H1 (cell line): ENCODE measurements at regions not wholly inside any gene's neighbourhood (a gene's known extent, or its start where the extent isn't known, plus 50 kb on each side); places are given as distances from the start of the nearest gene placed in this dataset.

Experiments
- CTCF ChIA-PET: fragments of 300-600 bp; sonication (Branson Sonifier 250); formaldehyde crosslinking; loops from one replicate; lab custom pipeline; 2021; ENCODE audit not compliant: partially characterized antibody; lab: Charles Lee
- POLR2A ChIA-PET: fragments of 300-600 bp; sonication (Branson Sonifier 250); formaldehyde crosslinking; loops from one replicate; lab custom pipeline; 2021; ENCODE audit warnings: inconsistent platforms; ENCODE audit not compliant: partially characterized antibody; lab: Charles Lee
- DNase-seq, 2 experiments: peaks; one replicate each; pipeline versions ENCODE4 v3.0.0 to v3.0.0-alpha.2; 2010 to 2022; ENCODE audit warnings: low spot score in 2 of 2, low read depth in 1 of 2, mixed read lengths in 1 of 2
- FAIRE-seq: peaks from 2 replicates; lab custom pipeline; 2011; peaks lifted over from hg19 to GRCh38; lab: Jason Lieb, UNC
- H2AFZ ChIP-seq: 2 replicates; pipeline ENCODE4 v1.8.1; 2012; ENCODE audit warnings: low read length, inconsistent platforms
- H2AK5ac ChIP-seq: 2 replicates; pipeline ENCODE4 v1.6.1; 2013; ENCODE audit warnings: low read depth, low read length
- H2BK120ac ChIP-seq: replicated peaks from 2 replicates; pipeline ENCODE3; 2013; ENCODE audit warnings: low read depth, low read length, inconsistent platforms
- H2BK12ac ChIP-seq: 2 replicates; pipeline ENCODE4 v1.6.1; 2013; ENCODE audit warnings: low read depth, low read length
- H2BK15ac ChIP-seq: 2 replicates; pipeline ENCODE4 v1.6.1; 2013; ENCODE audit warnings: low read length
- H2BK20ac ChIP-seq: 2 replicates; pipeline ENCODE4 v1.6.1; 2013; ENCODE audit warnings: low read length
- H2BK5ac ChIP-seq: 2 replicates; pipeline ENCODE4 v1.6.1; 2013; ENCODE audit warnings: low read depth, low read length
- H3K14ac ChIP-seq: 2 replicates; pipeline ENCODE4 v1.6.1; 2013; ENCODE audit warnings: inconsistent platforms; ENCODE audit not compliant: insufficient read length
- H3K18ac ChIP-seq: 2 replicates; pipeline ENCODE4 v1.6.1; 2013; ENCODE audit warnings: low read length; ENCODE audit errors: extremely low read depth
- H3K23ac ChIP-seq: 2 replicates; pipeline ENCODE4 v1.6.1; 2013; ENCODE audit warnings: inconsistent platforms; ENCODE audit not compliant: insufficient read length
- H3K23me2 ChIP-seq: 2 replicates; pipeline ENCODE4 v1.6.1; 2013; ENCODE audit warnings: low read depth, low read length
- H3K27ac ChIP-seq: 2 replicates; pipeline ENCODE4 v1.6.1; 2011; ENCODE audit warnings: low read depth, low read length, inconsistent platforms
- H3K27me3 ChIP-seq, 4 experiments: replicated peaks in 1 of 4; 1 replicate in 1 of 4; 2 replicates in 3 of 4; pipeline versions ENCODE4 v1.6.1 to v1.8.1; 2011 to 2013; ENCODE audit warnings: low read length in 3 of 4, mild to moderate bottlenecking in 3 of 4, inconsistent platforms in 2 of 4, mixed read lengths in 2 of 4, moderate library complexity in 1 of 4; ENCODE audit not compliant: control insufficient read depth in 3 of 4, insufficient read depth in 3 of 4; ENCODE audit errors: extremely low read depth in 1 of 4
- H3K36me3 ChIP-seq, 4 experiments: 2 replicates each; pipeline versions ENCODE4 v1.6.1 to v1.8.1; 2011 to 2013; ENCODE audit warnings: mild to moderate bottlenecking in 4 of 4, low read length in 3 of 4, moderate library complexity in 2 of 4, control low read depth in 1 of 4, inconsistent platforms in 1 of 4; ENCODE audit not compliant: insufficient read depth in 4 of 4, control insufficient read depth in 2 of 4
- H3K4ac ChIP-seq: replicated peaks from 2 replicates; pipeline ENCODE3; 2013; ENCODE audit warnings: low read length, low read depth, mixed read lengths, inconsistent platforms; ENCODE audit not compliant: insufficient read length
- H3K4me1 ChIP-seq, 4 experiments: replicated peaks in 1 of 4; 1 replicate in 1 of 4; 2 replicates in 3 of 4; pipeline versions ENCODE4 v1.6.1 to v1.8.1; 2011 to 2013; ENCODE audit warnings: low read length in 3 of 4, inconsistent platforms in 2 of 4, mixed read lengths in 1 of 4; ENCODE audit not compliant: insufficient read depth in 4 of 4, control insufficient read depth in 3 of 4
- H3K4me2 ChIP-seq, 2 experiments: 2 replicates each; pipeline versions ENCODE4 v1.6.1 to v1.8.1; 2011 to 2013; ENCODE audit warnings: low read depth in 2 of 2, low read length in 2 of 2, control low read depth in 1 of 2, inconsistent platforms in 1 of 2, mild to moderate bottlenecking in 1 of 2; ENCODE audit not compliant: insufficient read depth in 1 of 2
- H3K4me3 ChIP-seq, 4 experiments: fragments of 200-600, 300-600 bp in 1 of 4; sonication (generic), shearing (Covaris generic), sonication (Bioruptor Twin) in 1 of 4; 2 replicates each; pipeline versions ENCODE4 v1.5.1 to v1.8.1; 2011 to 2016; ENCODE audit warnings: low read length in 4 of 4, low read depth in 3 of 4, control low read depth in 2 of 4, inconsistent platforms in 2 of 4, mild to moderate bottlenecking in 2 of 4, mixed read lengths in 1 of 4, moderate library complexity in 1 of 4; ENCODE audit not compliant: insufficient read depth in 2 of 4; ENCODE audit errors: extremely low read depth in 1 of 4
- H3K56ac ChIP-seq: replicated peaks from 2 replicates; pipeline ENCODE3; 2013; ENCODE audit warnings: low read depth, mild to moderate bottlenecking, mixed read lengths, low read length, inconsistent platforms; ENCODE audit not compliant: insufficient read length
- H3K79me1 ChIP-seq: 2 replicates; pipeline ENCODE4 v1.6.1; 2013; ENCODE audit warnings: low read depth, low read length, control low read depth
- H3K79me2 ChIP-seq, 2 experiments: 2 replicates each; pipeline versions ENCODE4 v1.6.1 to v1.8.1; 2012 to 2013; ENCODE audit warnings: low read length in 2 of 2, mild to moderate bottlenecking in 2 of 2, inconsistent platforms in 1 of 2; ENCODE audit not compliant: insufficient read depth in 2 of 2, control insufficient read depth in 1 of 2
- H3K9ac ChIP-seq, 4 experiments: replicated peaks in 1 of 4; 1 replicate in 1 of 4; 2 replicates in 3 of 4; pipeline versions ENCODE4 v1.6.1 to v1.8.1; 2011 to 2013; ENCODE audit warnings: low read depth in 3 of 4, low read length in 3 of 4, control low read depth in 2 of 4, mild to moderate bottlenecking in 2 of 4, moderate library complexity in 2 of 4, inconsistent platforms in 1 of 4; ENCODE audit errors: extremely low read depth in 1 of 4
- H3K9me3 ChIP-seq, 2 experiments: 2 replicates each; pipeline versions ENCODE4 v1.6.1 to v1.8.1; 2012 to 2013; ENCODE audit warnings: mild to moderate bottlenecking in 2 of 2, moderate library complexity in 2 of 2, control low read depth in 1 of 2, inconsistent platforms in 1 of 2, low read depth in 1 of 2, low read length in 1 of 2, mixed read lengths in 1 of 2; ENCODE audit not compliant: insufficient read depth in 2 of 2
- H4K20me1 ChIP-seq, 2 experiments: replicated peaks in 1 of 2; 2 replicates each; pipeline versions ENCODE3 to v1.8.1; 2011 to 2013; ENCODE audit warnings: inconsistent platforms in 2 of 2, low read length in 2 of 2, mild to moderate bottlenecking in 1 of 2; ENCODE audit not compliant: insufficient read depth in 2 of 2, control insufficient read depth in 1 of 2
- H4K5ac ChIP-seq: 2 replicates; pipeline ENCODE4 v1.6.1; 2013; ENCODE audit warnings: low read length, low read depth, mixed read lengths, inconsistent platforms; ENCODE audit not compliant: insufficient read length
- H4K8ac ChIP-seq: 2 replicates; pipeline ENCODE4 v1.8.0; 2013; ENCODE audit warnings: mild to moderate bottlenecking, moderate library complexity, low read length, inconsistent platforms; ENCODE audit not compliant: insufficient read depth; ENCODE audit errors: extremely low read depth
- H4K91ac ChIP-seq: replicated peaks from 2 replicates; pipeline ENCODE3; 2013; ENCODE audit warnings: low read length, mixed read lengths, inconsistent platforms; ENCODE audit not compliant: insufficient read length
- RNF2 ChIP-seq: fragments of 200-900, 300-1000 bp; sonication (generic); IDR thresholded peaks from 2 replicates; pipeline ENCODE4 v1.7.1; 2016; ENCODE audit warnings: borderline replicate concordance, low read depth, mild to moderate bottlenecking, antibody characterized with exemption, low read length; ENCODE audit not compliant: poor library complexity, severe bottlenecking; ENCODE audit errors: missing control alignments
- SUZ12 ChIP-seq: fragments of 200-600 bp; sonication (generic); IDR thresholded peaks from 2 replicates; pipeline ENCODE4 v1.6.1; 2012; ENCODE audit warnings: mild to moderate bottlenecking, inconsistent platforms, low read length, moderate library complexity, mixed read lengths
- WGBS, 2 experiments: shearing (Covaris generic) in 1 of 2; methylation state at CpG; one replicate each; pipeline versions ENCODE4 v1.1.6 to v1.1.7; 2013 to 2015; ENCODE audit warnings: low lambda C conversion rate in 2 of 2, mixed read lengths in 2 of 2, inconsistent platforms in 1 of 2, low coverage in 1 of 2, missing lambda C conversion rate in 1 of 2; ENCODE audit not compliant: insufficient replicate concordance in 2 of 2, insufficient coverage in 1 of 2, insufficient read length in 1 of 2; ENCODE audit errors: extremely low coverage in 1 of 2, missing lambda C conversion rate in 1 of 2; 5-methylcytosine and 5-hydroxymethylcytosine counted together

DNA sequence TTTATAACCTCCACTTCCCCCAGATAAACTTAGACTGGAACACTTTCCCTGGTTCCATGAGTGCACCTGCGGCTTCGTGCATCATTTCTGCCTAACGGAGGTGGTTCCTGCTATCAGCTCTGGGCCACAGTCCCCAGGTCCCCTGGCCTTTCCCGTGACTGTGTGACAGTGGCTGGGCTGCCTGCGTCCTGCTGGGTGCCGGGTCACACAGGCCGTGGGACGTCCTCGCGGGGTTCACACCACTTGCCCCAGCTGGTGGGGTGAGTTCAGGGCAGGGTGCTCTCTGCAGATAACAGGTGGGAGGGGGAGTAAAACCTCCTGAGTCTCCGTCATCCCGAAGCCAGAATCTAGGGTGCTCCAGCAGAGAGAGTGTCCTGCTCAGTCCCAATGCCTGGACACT lies 58.7 kb upstream of the CFAP46 start:
- H3K27ac ChIP-seq = no peak overlapping the region
- no peak overlapping the region for H3K9ac ChIP-seq
- H4K91ac ChIP-seq = no peak overlapping the region
- TF ChIP-seq RNF2 (no peak), SUZ12 (no peak)

More for the DNA sequence above, 58.7 kb upstream of the CFAP46 start:
- no peak overlapping the region for H4K8ac ChIP-seq
- no peak overlapping the region for H2BK20ac ChIP-seq
- H3K14ac ChIP-seq = no peak overlapping the region
- no peak overlapping the region for H3K4me3 ChIP-seq
- H3K4me1 ChIP-seq = no peaks in the 10 kb centered on the region
- no peak overlapping the region for H2BK15ac ChIP-seq
- H3K79me1 ChIP-seq = no peaks in the 10 kb centered on the region
- DNase-seq = no peak
- no peak overlapping the region for H3K4me2 ChIP-seq
- no peaks in the 10 kb centered on the region for H3K23me2 ChIP-seq
- H2BK12ac ChIP-seq = no peak overlapping the region
- 94% methylated on average over 12 of the region's 12 CpGs; no CpG with 5 or more reads in 1 of the 2 experiments for WGBS, 2 experiments
- H3K36me3 ChIP-seq = no peaks in the 10 kb centered on the region
- H2AK5ac ChIP-seq = no peak overlapping the region
- H3K27me3 ChIP-seq = no peaks in the 10 kb centered on the region
- H3K9me3 ChIP-seq = no peaks in the 10 kb centered on the region
- no peak overlapping the region for H4K5ac ChIP-seq
- FAIRE-seq = no peak
- CTCF ChIA-PET = interaction anchor here (1.2 kb wide), 1 partner anchor 108 kb away, joined by 5 read pairs; no protein-coding TSS in a partner anchor
- peaks cover 0 to 2% of the 10 kb centered on the region in 2 experiments for H4K20me1 ChIP-seq
- POLR2A ChIA-PET = no interaction called here
- no peak overlapping the region for H2AFZ ChIP-seq
- H3K23ac ChIP-seq = no peak overlapping the region
- no peak overlapping the region for H2BK5ac ChIP-seq
- H3K56ac ChIP-seq = no peak overlapping the region
- H3K79me2 ChIP-seq = no peaks in the 10 kb centered on the region
- H2BK120ac ChIP-seq = no peak overlapping the region
- no peak overlapping the region for H3K4ac ChIP-seq
- H3K18ac ChIP-seq = no peak overlapping the region
